HEK293T (cell line): ENCODE measurements at regions not wholly inside any gene's neighbourhood (a gene's known extent, or its start where the extent isn't known, plus 50 kb on each side); places are given as distances from the start of the nearest gene placed in this dataset.

Experiments
- CTCF ChIA-PET: fragments of 350-600 bp; formaldehyde crosslinking; extraction: SDS; loops from one replicate; lab custom pipeline; 2021; ENCODE audit warnings: antibody characterized with exemption, inconsistent platforms; lab: Yijun Ruan, JAX
- POLR2A ChIA-PET: fragments of 350-600 bp; formaldehyde crosslinking; extraction: SDS; loops from one replicate; lab custom pipeline; 2020; ENCODE audit warnings: antibody characterized with exemption, inconsistent platforms; lab: Yijun Ruan, JAX
- DNase-seq: peaks from one replicate; pipeline ENCODE4 v3.0.0; 2012; ENCODE audit warnings: mixed read lengths; ENCODE audit errors: extremely low spot score
- ARNT ChIP-seq: fragments of 450-650 bp; IDR thresholded peaks from 2 replicates; pipeline ENCODE4 v1.6.1; 2017; ENCODE audit warnings: mild to moderate bottlenecking
- BHLHE40 ChIP-seq: fragments of 450-650 bp; IDR thresholded peaks from 2 replicates; pipeline ENCODE4 v1.6.1; 2016; ENCODE audit warnings: mild to moderate bottlenecking, moderate library complexity, borderline replicate concordance
- CTBP1 ChIP-seq: fragments of 450-650 bp; IDR thresholded peaks from 2 replicates; pipeline ENCODE4 v1.6.1; 2016; ENCODE audit warnings: borderline replicate concordance
- ELF4 ChIP-seq: fragments of 450-650 bp; IDR thresholded peaks from 2 replicates; pipeline ENCODE4 v1.6.1; 2017; ENCODE audit warnings: antibody characterized with exemption
- FOXA1 ChIP-seq: fragments of 450-650 bp; IDR thresholded peaks from 2 replicates; pipeline ENCODE4 v1.6.1; 2016; ENCODE audit warnings: mild to moderate bottlenecking
- FOXK2 ChIP-seq: fragments of 450-650 bp; IDR thresholded peaks from 2 replicates; pipeline ENCODE4 v1.6.1; 2016; ENCODE audit warnings: mild to moderate bottlenecking
- FOXM1 ChIP-seq: fragments of 450-650 bp; IDR thresholded peaks from 2 replicates; pipeline ENCODE4 v1.6.1; 2017; ENCODE audit warnings: mild to moderate bottlenecking, borderline replicate concordance
- HDGF ChIP-seq: fragments of 450-650 bp; IDR thresholded peaks from 2 replicates; pipeline ENCODE4 v1.6.1; 2017; ENCODE audit warnings: antibody characterized with exemption, borderline replicate concordance
- L3MBTL2 ChIP-seq: fragments of 450-650 bp; conservative IDR thresholded peaks from 2 replicates; pipeline ENCODE4 v1.6.1; 2016; ENCODE audit warnings: mild to moderate bottlenecking
- LEF1 ChIP-seq: fragments of 450-650 bp; IDR thresholded peaks from 2 replicates; pipeline ENCODE4 v1.6.1; 2017; ENCODE audit warnings: mild to moderate bottlenecking, borderline replicate concordance
- NFRKB ChIP-seq: fragments of 450-650 bp; IDR thresholded peaks from 2 replicates; pipeline ENCODE4 v1.6.1; 2016; ENCODE audit warnings: mild to moderate bottlenecking, moderate library complexity
- PKNOX1 ChIP-seq: fragments of 450-650 bp; IDR thresholded peaks from 2 replicates; pipeline ENCODE4 v1.6.1; 2016
- SP1 ChIP-seq: fragments of 450-650 bp; IDR thresholded peaks from 2 replicates; pipeline ENCODE4 v1.6.1; 2017
- SUZ12 ChIP-seq: fragments of 450-650 bp; IDR thresholded peaks from 2 replicates; pipeline ENCODE4 v1.6.1; 2016; ENCODE audit warnings: mild to moderate bottlenecking
- TARDBP ChIP-seq: fragments of 450-650 bp; IDR thresholded peaks from 2 replicates; pipeline ENCODE4 v1.6.1; 2016
- ZNF384 ChIP-seq: fragments of 450-650 bp; IDR thresholded peaks from 2 replicates; pipeline ENCODE4 v1.6.1; 2016

GRCh38 chr5:137808503-137809135, 54.5 kb upstream of the HNRNPA0 start:
- CTCF ChIA-PET: no interaction called here
- POLR2A ChIA-PET: interaction anchor here (1.1 kb wide), 1 partner anchor 55 kb away, joined by 3 read pairs; no protein-coding TSS in a partner anchor
- DNase-seq: no peak
- TF ChIP-seq FOXA1 (no peak), PKNOX1 (no peak), L3MBTL2 (no peak), ELF4 (no peak), HDGF (no peak), NFRKB (no peak), ZNF384 (no peak), FOXK2 (no peak), SUZ12 (no peak), SP1 (no peak), FOXM1 (no peak), BHLHE40 (no peak), ARNT (no peak)

GRCh38 chr5:137815202-137815990, 52.3 kb upstream of the MYOT start:
- ChIA-PET CTCF (interaction anchor here (0.5 to 0.8 kb wide), 2 partner anchors 207 to 221 kb away, joined by 3 to 4 read pairs; no protein-coding TSS in a partner anchor), POLR2A (no interaction called here)
- no peak for TF ChIP-seq FOXA1
- no peak for TF ChIP-seq TARDBP
- TF ChIP-seq HDGF: no peak
- TF ChIP-seq PKNOX1: no peak
- no peak for TF ChIP-seq CTBP1
- no peak for TF ChIP-seq LEF1
- no peak for TF ChIP-seq NFRKB
- no peak for DNase-seq
